ENCODE measurements at regions not wholly inside any gene's neighbourhood (a gene's known extent, or its start where the extent isn't known, plus 50 kb on each side); places are given as distances from the start of the nearest gene placed in this dataset.
"Not testable (repeated sequence)": the region's sequence is repeated elsewhere in the genome, so short reads cannot be mapped to it uniquely, and the experiment has no call there.

- Histone ChIP-seq H3K36me3 (ENCODE audit: control insufficient read depth, low read length) (no peaks in the 10 kb centered on the region), H3K9me2 (replicated peaks; ENCODE audit: control insufficient read depth, low read length) (no peaks in the 10 kb centered on the region), H3K4me1 (ENCODE audit: control insufficient read depth, low read length) (no peaks in the 10 kb centered on the region), H3K27me3 (ENCODE audit: control insufficient read depth, low read length) (no peaks in the 10 kb centered on the region), H4K20me1 (ENCODE audit: control insufficient read depth, insufficient read depth, low read depth, low read length) (no peaks in the 10 kb centered on the region), H3K79me2 (ENCODE audit: control insufficient read depth, low read length) (no peaks in the 10 kb centered on the region), H3K4me3 (ENCODE audit: low read length) (no peak overlapping the region), H3K4me2 (ENCODE audit: low read length) (no peak overlapping the region), H3K9me3 (ENCODE audit: control insufficient read depth, insufficient read depth, low read length) (no peaks in the 10 kb centered on the region), H3F3A (ENCODE audit: control insufficient read depth, insufficient read depth) (no peaks in the 10 kb centered on the region), H3K27ac (ENCODE audit: low read depth, low read length) (no peak overlapping the region)
- no peak for TF ChIP-seq EZH2phosphoT487 (IDR thresholded peaks at IDR 0.05; ENCODE audit: borderline replicate concordance, low read length)
- no peak for TF ChIP-seq CTCF (IDR thresholded peaks at IDR 0.05; ENCODE audit: low read depth, low read length, poor library complexity, severe bottlenecking)
Measured at GRCh38 chr6:133787122-133787521, 101.8 kb upstream of the TCF21 start.

GRCh38 chr6:133787859-133788505 is 100.9 kb upstream of the TCF21 start:
- TF ChIP-seq EZH2phosphoT487 (IDR thresholded peaks at IDR 0.05; ENCODE audit: borderline replicate concordance, low read length) (no peak), CTCF (IDR thresholded peaks at IDR 0.05; ENCODE audit: low read depth, low read length, poor library complexity, severe bottlenecking) (no peak)
- Histone ChIP-seq H3K4me1 (ENCODE audit: control insufficient read depth, low read length) (no peaks in the 10 kb centered on the region), H4K20me1 (ENCODE audit: control insufficient read depth, insufficient read depth, low read depth, low read length) (no peaks in the 10 kb centered on the region), H3K9me2 (replicated peaks; ENCODE audit: control insufficient read depth, low read length) (no peaks in the 10 kb centered on the region), H3K36me3 (ENCODE audit: control insufficient read depth, low read length) (no peaks in the 10 kb centered on the region), H3K9me3 (ENCODE audit: control insufficient read depth, insufficient read depth, low read length) (no peaks in the 10 kb centered on the region), H3K27ac (ENCODE audit: low read depth, low read length) (no peak overlapping the region), H3K27me3 (ENCODE audit: control insufficient read depth, low read length) (no peaks in the 10 kb centered on the region), H3F3A (ENCODE audit: control insufficient read depth, insufficient read depth) (no peaks in the 10 kb centered on the region), H3K4me3 (ENCODE audit: low read length) (no peak overlapping the region), H3K79me2 (ENCODE audit: control insufficient read depth, low read length) (no peaks in the 10 kb centered on the region), H3K4me2 (ENCODE audit: low read length) (no peak overlapping the region)

GRCh38 chr6:133788556-133788955 is 100.4 kb upstream of the TCF21 start:
- Histone ChIP-seq H3K9me3 (ENCODE audit: control insufficient read depth, insufficient read depth, low read length) (no peaks in the 10 kb centered on the region), H3K27ac (ENCODE audit: low read depth, low read length) (no peak overlapping the region), H4K20me1 (ENCODE audit: control insufficient read depth, insufficient read depth, low read depth, low read length) (no peaks in the 10 kb centered on the region), H3K9me2 (replicated peaks; ENCODE audit: control insufficient read depth, low read length) (no peaks in the 10 kb centered on the region), H3F3A (ENCODE audit: control insufficient read depth, insufficient read depth) (no peaks in the 10 kb centered on the region), H3K4me2 (ENCODE audit: low read length) (no peak overlapping the region), H3K36me3 (ENCODE audit: control insufficient read depth, low read length) (no peaks in the 10 kb centered on the region), H3K27me3 (ENCODE audit: control insufficient read depth, low read length) (no peaks in the 10 kb centered on the region), H3K4me1 (ENCODE audit: control insufficient read depth, low read length) (no peaks in the 10 kb centered on the region), H3K4me3 (ENCODE audit: low read length) (no peak overlapping the region), H3K79me2 (ENCODE audit: control insufficient read depth, low read length) (no peaks in the 10 kb centered on the region)
- no peak for TF ChIP-seq EZH2phosphoT487 (IDR thresholded peaks at IDR 0.05; ENCODE audit: borderline replicate concordance, low read length)
- TF ChIP-seq CTCF (IDR thresholded peaks at IDR 0.05; ENCODE audit: low read depth, low read length, poor library complexity, severe bottlenecking), result no peak

- not testable (repeated sequence) for H3K27me3 ChIP-seq (ENCODE audit: control insufficient read depth, low read length); H3K4me2 ChIP-seq (ENCODE audit: low read length); H3K27ac ChIP-seq (ENCODE audit: low read depth, low read length); H3K9me3 ChIP-seq (ENCODE audit: control insufficient read depth, insufficient read depth, low read length); H3K4me3 ChIP-seq (ENCODE audit: low read length); H3K36me3 ChIP-seq (ENCODE audit: control insufficient read depth, low read length); H3F3A ChIP-seq (ENCODE audit: control insufficient read depth, insufficient read depth); H3K9me2 ChIP-seq (replicated peaks; ENCODE audit: control insufficient read depth, low read length); H4K20me1 ChIP-seq (ENCODE audit: control insufficient read depth, insufficient read depth, low read depth, low read length); H3K79me2 ChIP-seq (ENCODE audit: control insufficient read depth, low read length); H3K4me1 ChIP-seq (ENCODE audit: control insufficient read depth, low read length)
Measured at GRCh38 chr6:133789449-133789848, 99.5 kb upstream of the TCF21 start.

GRCh38 chr6:133790756-133791155 is 98.2 kb upstream of the TCF21 start:
- not testable (repeated sequence) for H3K4me2 ChIP-seq (ENCODE audit: low read length); H3K4me3 ChIP-seq (ENCODE audit: low read length); H3F3A ChIP-seq (ENCODE audit: control insufficient read depth, insufficient read depth); H3K27me3 ChIP-seq (ENCODE audit: control insufficient read depth, low read length); H3K4me1 ChIP-seq (ENCODE audit: control insufficient read depth, low read length); H3K9me2 ChIP-seq (replicated peaks; ENCODE audit: control insufficient read depth, low read length); H4K20me1 ChIP-seq (ENCODE audit: control insufficient read depth, insufficient read depth, low read depth, low read length); H3K79me2 ChIP-seq (ENCODE audit: control insufficient read depth, low read length); H3K36me3 ChIP-seq (ENCODE audit: control insufficient read depth, low read length); H3K27ac ChIP-seq (ENCODE audit: low read depth, low read length); H3K9me3 ChIP-seq (ENCODE audit: control insufficient read depth, insufficient read depth, low read length)

- not testable (repeated sequence) for H3K79me2 ChIP-seq (ENCODE audit: control insufficient read depth, low read length); H3K27me3 ChIP-seq (ENCODE audit: control insufficient read depth, low read length); H3K4me2 ChIP-seq (ENCODE audit: low read length); H3K4me1 ChIP-seq (ENCODE audit: control insufficient read depth, low read length); H3F3A ChIP-seq (ENCODE audit: control insufficient read depth, insufficient read depth); H3K4me3 ChIP-seq (ENCODE audit: low read length); H3K36me3 ChIP-seq (ENCODE audit: control insufficient read depth, low read length); H3K27ac ChIP-seq (ENCODE audit: low read depth, low read length); H3K9me2 ChIP-seq (replicated peaks; ENCODE audit: control insufficient read depth, low read length); H4K20me1 ChIP-seq (ENCODE audit: control insufficient read depth, insufficient read depth, low read depth, low read length); H3K9me3 ChIP-seq (ENCODE audit: control insufficient read depth, insufficient read depth, low read length)
Measured at GRCh38 chr6:133795051-133795450, 93.9 kb upstream of the TCF21 start.
